ENCODE measurements at regions not wholly inside any gene's neighbourhood (a gene's known extent, or its start where the extent isn't known, plus 50 kb on each side); places are given as distances from the start of the nearest gene placed in this dataset.
A peak's percentile ranks its signal among the peaks of the same experiment; 100 is the strongest.

DNA sequence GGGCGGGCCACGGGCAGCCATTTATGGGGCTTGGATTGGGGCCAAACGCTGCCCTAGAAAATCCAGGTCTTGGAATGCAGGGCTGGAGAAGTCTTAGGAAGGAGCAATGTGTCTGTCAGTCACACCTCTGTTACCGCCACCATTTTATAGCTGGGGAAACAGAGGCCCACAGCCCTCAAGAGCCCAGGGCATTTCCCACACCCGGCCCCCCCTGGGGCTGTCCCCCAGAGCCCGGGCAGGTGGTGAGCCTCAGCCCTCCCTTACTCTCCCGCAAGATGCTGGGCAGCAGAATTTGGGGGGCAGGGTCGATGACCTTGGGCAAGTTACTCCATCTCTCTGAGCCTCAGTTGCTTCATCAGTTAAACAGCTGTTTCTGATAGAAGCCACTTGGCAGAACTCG, 508.2 kb downstream of the SHQ1 start:
- H3K36me3 ChIP-seq, result no peaks in the 10 kb centered on the region
- H3K9me3 ChIP-seq, result no peaks in the 10 kb centered on the region
- peaks cover 0 to 57% (median 10%) of the 10 kb centered on the region in 3 donors for H3K4me1 ChIP-seq
- no peak overlapping the region for H3K4me3 ChIP-seq
- no peak for ATAC-seq
- 75% methylated on average over 2 of the region's 9 CpGs; no CpG with 5 or more reads in 1 of the 2 donors for WGBS, 2 donors (ENCODE audit: low coverage in 1 of 2)
- TF ChIP-seq POLR2A (IDR thresholded peaks at IDR 0.05), result no peak
- no peak for TF ChIP-seq CTCF (IDR thresholded peaks at IDR 0.05)
- TF ChIP-seq EP300 (IDR thresholded peaks at IDR 0.05), result no peak
- no peak for TF ChIP-seq POLR2AphosphoS5 (IDR thresholded peaks at IDR 0.05)
- H3K27me3 ChIP-seq, result no peaks in the 10 kb centered on the region
- peak overlapping the region in 1 of 4 donors; percentile 53 for H3K27ac ChIP-seq

GRCh38 chr3:72339670-72340030, 508.6 kb downstream of the SHQ1 start:
- no peak for ATAC-seq
- peak overlapping the region in 2 of 4 donors; percentile 50 to 53 for H3K27ac ChIP-seq

GRCh38 chr3:72338942-72339669, 509.1 kb downstream of the SHQ1 start:
- peak; percentile 37 for ATAC-seq
- TF ChIP-seq POLR2AphosphoS5 (IDR thresholded peaks at IDR 0.05), result peak; percentile 60
- TF ChIP-seq EP300 (IDR thresholded peaks at IDR 0.05), result no peak
- H3K27ac ChIP-seq, result peak overlapping the region in 2 of 4 donors; percentile 50 to 53
- H3K4me3 ChIP-seq, result no peak overlapping the region
- no peaks in the 10 kb centered on the region for H3K9me3 ChIP-seq
- 62 to 80% methylated on average over 1 to 3 of the region's 11 CpGs for WGBS, 2 donors (ENCODE audit: low coverage in 1 of 2)
- H3K27me3 ChIP-seq, result no peaks in the 10 kb centered on the region
- H3K36me3 ChIP-seq, result no peaks in the 10 kb centered on the region
- H3K4me1 ChIP-seq, result peaks cover 0 to 57% (median 10%) of the 10 kb centered on the region in 3 donors

More at GRCh38 chr3:72339670-72340030, 508.6 kb downstream of the SHQ1 start:
- Histone ChIP-seq H3K9me3 (no peaks in the 10 kb centered on the region), H3K27me3 (no peaks in the 10 kb centered on the region), H3K4me1 (peaks cover 0 to 57% (median 10%) of the 10 kb centered on the region in 3 donors), H3K36me3 (no peaks in the 10 kb centered on the region), H3K4me3 (no peak overlapping the region)
- 80% methylated on average over 2 of the region's 4 CpGs; no CpG with 5 or more reads in 1 of the 2 donors for WGBS, 2 donors (ENCODE audit: low coverage in 1 of 2)
- no peak for TF ChIP-seq POLR2A (IDR thresholded peaks at IDR 0.05)
- no peak for TF ChIP-seq POLR2AphosphoS5 (IDR thresholded peaks at IDR 0.05)
- TF ChIP-seq CTCF (IDR thresholded peaks at IDR 0.05), result no peak
- no peak for TF ChIP-seq EP300 (IDR thresholded peaks at IDR 0.05)

GRCh38 chr3:72338082-72338941, 509.9 kb downstream of the SHQ1 start:
- H3K27ac ChIP-seq, result peak overlapping the region in 2 of 4 donors; percentile 2 to 53
- TF ChIP-seq POLR2AphosphoS5 (IDR thresholded peaks at IDR 0.05), result no peak
- no peak for TF ChIP-seq POLR2A (IDR thresholded peaks at IDR 0.05)
- TF ChIP-seq CTCF (IDR thresholded peaks at IDR 0.05), result no peak
- TF ChIP-seq EP300 (IDR thresholded peaks at IDR 0.05), result no peak
- no peaks in the 10 kb centered on the region for H3K27me3 ChIP-seq
- H3K36me3 ChIP-seq, result no peaks in the 10 kb centered on the region
- WGBS, 2 donors (ENCODE audit: low coverage in 1 of 2), result 96% methylated on average over 3 of the region's 8 CpGs; no CpG with 5 or more reads in 1 of the 2 donors
- H3K9me3 ChIP-seq, result no peaks in the 10 kb centered on the region
- ATAC-seq, result no peak
- H3K4me1 ChIP-seq, result peaks cover 0 to 57% (median 10%) of the 10 kb centered on the region in 3 donors
- H3K4me3 ChIP-seq, result no peak overlapping the region

GRCh38 chr3:72337480-72337855, 510.8 kb downstream of the SHQ1 start:
- TF ChIP-seq POLR2AphosphoS5 (IDR thresholded peaks at IDR 0.05), result no peak
- TF ChIP-seq EP300 (IDR thresholded peaks at IDR 0.05), result no peak
- TF ChIP-seq POLR2A (IDR thresholded peaks at IDR 0.05), result no peak
- Histone ChIP-seq H3K4me3 (no peak overlapping the region), H3K36me3 (no peaks in the 10 kb centered on the region), H3K27me3 (no peaks in the 10 kb centered on the region), H3K9me3 (no peaks in the 10 kb centered on the region), H3K27ac (no peak overlapping the region), H3K4me1 (peaks cover 0 to 57% (median 10%) of the 10 kb centered on the region in 3 donors)
- WGBS, 2 donors (ENCODE audit: low coverage in 1 of 2), result 89 to 95% methylated on average over 4 to 5 of the region's 5 CpGs
- ATAC-seq, result no peak

Measured in gastroesophageal sphincter (tissue), 4 donors.